Stimulated activated memory B cell treated with anti-CD40 and anti-IgM and Interleukin-4, amounts not matched to agents 10 μg/mL and 1 μg/mL and 100 μg/mL, for 72 hours (primary cell): ENCODE measurements at regions not wholly inside any gene's neighbourhood (a gene's known extent, or its start where the extent isn't known, plus 50 kb on each side); places are given as distances from the start of the nearest gene placed in this dataset.
A peak's percentile ranks its signal among the peaks of the same experiment; 100 is the strongest.

Experiments used
- ATAC-seq: fragments of 150-1000 bp; cut with Tn5 transposase; 2 replicates; pipeline ENCODE4 v1.10.0; 2021
- H3K27ac Mint-ChIP-seq: one replicate; pipeline ENCODE4 v1.8.0; 2022; ENCODE audit warnings: mild to moderate bottlenecking, mixed read lengths
- H3K27me3 Mint-ChIP-seq: one replicate; pipeline ENCODE4 v1.8.0; 2022; ENCODE audit warnings: mixed read lengths
- H3K36me3 Mint-ChIP-seq: one replicate; pipeline ENCODE4 v1.8.0; 2022; ENCODE audit warnings: mixed read lengths
- H3K4me1 Mint-ChIP-seq: one replicate; pipeline ENCODE4 v1.8.0; 2022; ENCODE audit warnings: mixed read lengths
- H3K4me3 Mint-ChIP-seq: one replicate; pipeline ENCODE4 v1.8.0; 2022; ENCODE audit warnings: mild to moderate bottlenecking, moderate library complexity, mixed read lengths
- H3K9me3 Mint-ChIP-seq: one replicate; pipeline ENCODE4 v1.8.0; 2022; ENCODE audit warnings: mixed read lengths

GRCh38 chr10:94211169-94211510 is 151.6 kb downstream of the NOC3L start:
- Mint-ChIP-seq H3K4me1 (no peaks in the 10 kb centered on the region), H3K4me3 (no peak overlapping the region), H3K9me3 (no peaks in the 10 kb centered on the region), H3K27ac (no peak overlapping the region), H3K36me3 (no peaks in the 10 kb centered on the region), H3K27me3 (peaks cover 14% of the 10 kb centered on the region)
- ATAC-seq, result no peak

GRCh38 chr10:94213001-94213530 is 149.7 kb downstream of the NOC3L start:
- Mint-ChIP-seq H3K9me3 (no peaks in the 10 kb centered on the region), H3K4me1 (no peaks in the 10 kb centered on the region), H3K4me3 (no peak overlapping the region), H3K27me3 (peaks cover 14% of the 10 kb centered on the region), H3K27ac (no peak overlapping the region), H3K36me3 (no peaks in the 10 kb centered on the region)
- no peak for ATAC-seq

DNA sequence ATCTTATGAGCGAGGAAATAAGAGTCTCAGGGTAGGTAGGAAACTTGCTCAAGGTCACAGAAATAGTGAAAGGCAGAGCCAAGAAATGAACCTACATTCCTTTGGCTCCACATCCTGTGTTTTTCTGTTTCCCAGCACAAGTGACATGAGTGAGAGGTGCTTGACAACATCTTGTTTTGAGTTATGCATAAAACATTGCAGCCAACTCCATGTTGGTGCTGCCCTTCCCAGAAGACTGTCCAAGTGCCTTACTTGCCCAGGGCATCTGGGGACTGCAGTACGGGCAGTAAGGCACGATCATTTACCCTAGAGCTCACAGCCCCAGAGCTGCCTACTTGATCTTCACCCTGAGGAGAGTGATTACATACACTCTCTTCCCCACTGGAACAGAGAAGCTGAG is 148.8 kb downstream of the NOC3L start:
- Mint-ChIP-seq H3K4me3 (no peak overlapping the region), H3K4me1 (no peaks in the 10 kb centered on the region), H3K27me3 (peaks cover 14% of the 10 kb centered on the region), H3K9me3 (no peaks in the 10 kb centered on the region), H3K27ac (no peak overlapping the region), H3K36me3 (no peaks in the 10 kb centered on the region)
- no peak for ATAC-seq

DNA sequence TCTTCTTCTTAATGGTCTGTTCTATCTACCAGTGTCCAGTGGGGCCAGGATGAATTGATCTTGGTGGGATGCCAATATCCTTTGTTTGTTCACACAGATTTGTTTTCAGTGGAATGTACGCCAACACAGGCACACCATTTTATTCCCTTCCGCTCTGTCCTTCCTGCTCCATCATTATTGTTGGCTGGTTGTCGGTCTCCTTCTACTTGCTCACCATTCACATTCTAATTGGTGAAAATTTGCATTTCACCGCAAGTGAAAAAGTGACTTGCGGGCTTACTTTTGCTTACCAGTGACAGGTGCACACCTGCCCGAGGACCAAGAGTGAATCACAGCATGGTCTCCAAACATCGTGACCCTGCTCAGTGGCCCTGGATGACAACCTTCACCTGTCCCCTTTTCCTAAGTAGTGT is 148.3 kb downstream of the NOC3L start:
- Mint-ChIP-seq H3K27me3 (peaks cover 14% of the 10 kb centered on the region), H3K36me3 (no peaks in the 10 kb centered on the region), H3K4me1 (no peaks in the 10 kb centered on the region), H3K27ac (no peak overlapping the region), H3K9me3 (no peaks in the 10 kb centered on the region), H3K4me3 (no peak overlapping the region)
- ATAC-seq, result no peak

DNA sequence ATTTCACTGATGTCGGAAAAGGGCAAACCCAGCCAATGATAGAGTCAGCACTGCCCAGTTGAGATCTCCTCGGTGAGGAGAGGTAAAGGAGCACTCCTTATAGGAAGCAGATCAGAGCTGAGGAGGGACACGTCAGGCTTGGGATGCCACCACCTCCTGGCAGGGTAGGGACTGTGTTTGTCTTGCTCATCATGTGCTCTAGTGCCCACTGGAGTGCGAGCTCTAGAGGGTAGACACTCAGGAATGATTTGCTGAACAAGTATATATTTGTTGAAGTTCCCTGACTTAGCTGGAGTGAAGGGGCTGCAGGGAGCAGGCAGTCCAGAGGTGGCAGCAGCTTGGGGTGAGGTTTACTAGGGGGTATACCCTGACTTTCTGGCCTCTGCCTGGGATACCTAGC is 146.5 kb downstream of the NOC3L start:
- no peak for ATAC-seq
- H3K4me1 Mint-ChIP-seq, result no peaks in the 10 kb centered on the region
- H3K36me3 Mint-ChIP-seq, result no peaks in the 10 kb centered on the region

GRCh38 chr10:94217411-94217810 is 145.3 kb downstream of the NOC3L start:
- Mint-ChIP-seq H3K9me3 (no peaks in the 10 kb centered on the region), H3K27me3 (peaks cover 16% of the 10 kb centered on the region), H3K4me1 (no peaks in the 10 kb centered on the region), H3K36me3 (no peaks in the 10 kb centered on the region), H3K27ac (no peak overlapping the region), H3K4me3 (no peak overlapping the region)
- ATAC-seq, result no peak

More for the DNA sequence above, 146.5 kb downstream of the NOC3L start:
- Mint-ChIP-seq H3K27ac (no peak overlapping the region), H3K27me3 (peaks cover 7% of the 10 kb centered on the region), H3K4me3 (no peak overlapping the region), H3K9me3 (no peaks in the 10 kb centered on the region)

- Mint-ChIP-seq H3K27ac (no peak overlapping the region), H3K27me3 (peaks cover 16% of the 10 kb centered on the region), H3K4me3 (no peak overlapping the region), H3K36me3 (no peaks in the 10 kb centered on the region), H3K9me3 (no peaks in the 10 kb centered on the region), H3K4me1 (no peaks in the 10 kb centered on the region)
- ATAC-seq, result no peak
Measured at GRCh38 chr10:94218493-94219183, 144.1 kb downstream of the NOC3L start.

- Mint-ChIP-seq H3K4me1 (no peaks in the 10 kb centered on the region), H3K4me3 (no peak overlapping the region), H3K9me3 (no peaks in the 10 kb centered on the region), H3K27me3 (peaks cover 16% of the 10 kb centered on the region), H3K36me3 (no peaks in the 10 kb centered on the region), H3K27ac (no peak overlapping the region)
- ATAC-seq, result no peak
Measured at GRCh38 chr10:94219829-94220228, 142.9 kb downstream of the NOC3L start.

DNA sequence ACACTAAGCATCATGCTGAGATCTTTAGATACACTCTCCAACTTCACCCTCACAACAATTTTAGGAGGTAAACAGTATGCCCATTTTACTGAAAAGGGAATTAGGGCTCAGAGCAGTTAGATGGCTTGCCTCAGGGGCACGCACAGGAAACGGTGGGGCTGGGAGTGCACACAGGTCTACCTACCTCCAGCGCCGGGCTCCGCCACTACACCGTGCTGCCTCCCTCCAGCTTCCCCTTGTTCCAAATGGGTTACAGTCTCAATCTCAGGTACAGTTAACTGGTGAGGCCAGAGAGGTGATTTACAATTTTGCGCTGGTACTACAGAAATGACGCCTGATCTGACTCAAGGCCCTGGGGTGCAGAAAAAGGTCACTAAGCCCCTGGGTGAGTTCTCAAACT is 142.0 kb downstream of the NOC3L start:
- Mint-ChIP-seq H3K9me3 (no peaks in the 10 kb centered on the region), H3K4me3 (no peak overlapping the region), H3K27me3 (peaks cover 10% of the 10 kb centered on the region), H3K36me3 (no peaks in the 10 kb centered on the region), H3K27ac (no peak overlapping the region), H3K4me1 (no peaks in the 10 kb centered on the region)
- ATAC-seq, result no peak

GRCh38 chr10:94223702-94224370 is 138.9 kb downstream of the NOC3L start:
- Mint-ChIP-seq H3K36me3 (no peaks in the 10 kb centered on the region), H3K27me3 (peaks cover 10% of the 10 kb centered on the region), H3K4me1 (no peaks in the 10 kb centered on the region), H3K4me3 (no peak overlapping the region), H3K9me3 (no peaks in the 10 kb centered on the region), H3K27ac (no peak overlapping the region)
- no peak for ATAC-seq

- Mint-ChIP-seq H3K4me1 (no peaks in the 10 kb centered on the region), H3K9me3 (no peaks in the 10 kb centered on the region)
Measured at GRCh38 chr10:94224656-94225055, 138.1 kb downstream of the NOC3L start.

GRCh38 chr10:94225589-94225988 is 137.2 kb downstream of the NOC3L start:
- Mint-ChIP-seq H3K27ac (no peak overlapping the region), H3K36me3 (no peaks in the 10 kb centered on the region), H3K4me1 (no peaks in the 10 kb centered on the region), H3K9me3 (no peaks in the 10 kb centered on the region), H3K4me3 (no peak overlapping the region), H3K27me3 (peaks cover 10% of the 10 kb centered on the region)
- ATAC-seq, result no peak

More at GRCh38 chr10:94224656-94225055, 138.1 kb downstream of the NOC3L start:
- peak; percentile 29 for ATAC-seq
- Mint-ChIP-seq H3K27me3 (peaks cover 10% of the 10 kb centered on the region), H3K27ac (no peak overlapping the region), H3K36me3 (no peaks in the 10 kb centered on the region), H3K4me3 (no peak overlapping the region)

DNA sequence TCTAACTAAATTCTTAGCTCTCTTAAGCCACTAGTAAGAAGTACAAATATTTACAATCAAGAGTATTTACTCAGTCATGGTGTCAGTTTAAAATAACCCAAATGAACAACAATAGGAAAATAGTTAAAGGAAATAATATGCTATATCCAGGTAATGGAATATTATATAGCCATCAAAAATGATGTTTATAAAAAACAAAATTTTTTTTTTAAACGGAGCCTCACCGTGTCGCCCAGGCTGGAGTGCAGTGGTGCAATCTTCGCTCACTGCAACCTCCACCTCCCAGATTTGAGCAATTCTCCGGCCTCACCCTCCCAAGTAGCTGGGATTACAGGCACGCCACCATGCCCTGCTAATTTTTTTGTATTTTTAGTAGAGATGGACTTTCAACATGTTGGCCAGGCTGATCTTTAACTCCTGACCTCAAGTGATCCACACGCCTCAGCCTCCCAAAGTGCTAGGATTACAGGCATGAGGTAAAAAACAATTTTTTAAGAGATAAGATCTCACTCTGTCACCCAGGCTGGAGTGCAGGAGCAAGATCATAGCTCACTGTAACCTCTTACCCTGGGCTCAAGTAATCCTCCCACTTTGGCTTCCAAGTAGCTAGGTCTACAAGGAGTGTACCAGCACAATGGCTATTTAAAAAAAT is 132.5 kb downstream of the NOC3L start:
- peaks cover 9% of the 10 kb centered on the region for H3K27me3 Mint-ChIP-seq
- H3K36me3 Mint-ChIP-seq, result no peaks in the 10 kb centered on the region
- ATAC-seq, result no peak
- no peaks in the 10 kb centered on the region for H3K4me1 Mint-ChIP-seq
- no peaks in the 10 kb centered on the region for H3K9me3 Mint-ChIP-seq
- no peak overlapping the region for H3K4me3 Mint-ChIP-seq
- H3K27ac Mint-ChIP-seq, result no peak overlapping the region

GRCh38 chr10:94232711-94233383 is 129.9 kb downstream of the NOC3L start:
- no peak overlapping the region for H3K27ac Mint-ChIP-seq
- H3K4me1 Mint-ChIP-seq, result no peaks in the 10 kb centered on the region
- peaks cover 15% of the 10 kb centered on the region for H3K27me3 Mint-ChIP-seq
- ATAC-seq, result no peak
- no peaks in the 10 kb centered on the region for H3K36me3 Mint-ChIP-seq
- H3K4me3 Mint-ChIP-seq, result no peak overlapping the region
- H3K9me3 Mint-ChIP-seq, result no peaks in the 10 kb centered on the region

DNA sequence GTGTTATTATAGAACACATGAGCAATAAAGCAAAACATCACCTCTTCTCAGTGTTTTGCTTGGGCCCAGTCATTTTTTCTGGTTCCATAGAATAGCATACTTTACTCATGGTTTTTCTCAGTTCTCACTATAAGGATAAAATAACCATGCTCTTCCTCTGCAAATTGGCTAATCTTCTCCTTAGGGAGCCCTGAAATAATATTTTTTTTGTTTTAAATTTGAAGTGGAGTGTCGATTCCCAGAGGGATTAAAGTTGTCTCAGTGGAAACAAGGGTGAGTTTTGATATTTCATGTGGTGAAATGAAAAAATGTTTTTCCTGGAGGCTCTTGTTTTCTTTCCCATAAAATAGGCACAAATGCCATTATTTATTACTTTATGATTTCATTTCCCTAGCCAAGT is 127.3 kb downstream of the NOC3L start:
- Mint-ChIP-seq H3K27me3 (peaks cover 19% of the 10 kb centered on the region), H3K36me3 (no peaks in the 10 kb centered on the region), H3K4me1 (no peaks in the 10 kb centered on the region), H3K4me3 (no peak overlapping the region), H3K27ac (no peak overlapping the region), H3K9me3 (no peaks in the 10 kb centered on the region)
- no peak for ATAC-seq
